ENCODE measurements at regions not wholly inside any gene's neighbourhood (a gene's known extent, or its start where the extent isn't known, plus 50 kb on each side); places are given as distances from the start of the nearest gene placed in this dataset.

DNA sequence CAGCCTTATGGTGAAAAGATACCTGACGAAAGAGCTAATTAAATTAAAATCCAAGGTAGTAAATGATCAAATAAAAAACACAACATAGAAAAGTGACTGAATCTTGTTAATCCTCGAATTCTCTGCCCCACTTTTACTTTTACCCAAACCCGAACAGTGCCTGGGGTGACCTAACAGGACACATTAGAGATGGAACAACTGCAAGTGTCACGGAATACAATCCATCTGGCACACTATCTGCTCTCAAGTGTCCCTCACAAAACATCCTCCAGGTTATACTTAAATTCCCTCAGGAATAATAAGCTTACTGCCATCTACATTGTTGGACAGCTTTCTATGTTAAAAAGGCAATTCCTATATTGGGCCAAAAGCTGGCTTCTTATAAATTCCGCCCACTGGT is 236.3 kb upstream of the SLC14A2 start:
- no peaks in the 10 kb centered on the region for H3K36me3 ChIP-seq (ENCODE audit: insufficient read depth)
- no peak overlapping the region for H3K4me3 ChIP-seq (IDR thresholded peaks at IDR 0.05; ENCODE audit: insufficient read depth, low read depth, low read length)
- H3K27ac ChIP-seq = no peak overlapping the region
- no peak overlapping the region for H3K4me2 ChIP-seq
- no peaks in the 10 kb centered on the region for H3K27me3 ChIP-seq (ENCODE audit: insufficient read depth, low read depth)
- no peaks in the 10 kb centered on the region for H4K20me1 ChIP-seq (ENCODE audit: insufficient read depth)
- TF ChIP-seq, protein P1, sequence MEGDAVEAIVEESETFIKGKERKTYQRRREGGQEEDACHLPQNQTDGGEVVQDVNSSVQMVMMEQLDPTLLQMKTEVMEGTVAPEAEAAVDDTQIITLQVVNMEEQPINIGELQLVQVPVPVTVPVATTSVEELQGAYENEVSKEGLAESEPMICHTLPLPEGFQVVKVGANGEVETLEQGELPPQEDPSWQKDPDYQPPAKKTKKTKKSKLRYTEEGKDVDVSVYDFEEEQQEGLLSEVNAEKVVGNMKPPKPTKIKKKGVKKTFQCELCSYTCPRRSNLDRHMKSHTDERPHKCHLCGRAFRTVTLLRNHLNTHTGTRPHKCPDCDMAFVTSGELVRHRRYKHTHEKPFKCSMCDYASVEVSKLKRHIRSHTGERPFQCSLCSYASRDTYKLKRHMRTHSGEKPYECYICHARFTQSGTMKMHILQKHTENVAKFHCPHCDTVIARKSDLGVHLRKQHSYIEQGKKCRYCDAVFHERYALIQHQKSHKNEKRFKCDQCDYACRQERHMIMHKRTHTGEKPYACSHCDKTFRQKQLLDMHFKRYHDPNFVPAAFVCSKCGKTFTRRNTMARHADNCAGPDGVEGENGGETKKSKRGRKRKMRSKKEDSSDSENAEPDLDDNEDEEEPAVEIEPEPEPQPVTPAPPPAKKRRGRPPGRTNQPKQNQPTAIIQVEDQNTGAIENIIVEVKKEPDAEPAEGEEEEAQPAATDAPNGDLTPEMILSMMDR (conservative IDR thresholded peaks at IDR 0.05; ENCODE audit: low read depth, low read length) = no peak
- H2AFZ ChIP-seq (ENCODE audit: low read depth) = no peak overlapping the region
- no peaks in the 10 kb centered on the region for H3K79me2 ChIP-seq (ENCODE audit: insufficient read depth, low read depth)
- no peaks in the 10 kb centered on the region for H3K4me1 ChIP-seq (ENCODE audit: low read depth, poor library complexity, severe bottlenecking)
- no peak overlapping the region for H3K9ac ChIP-seq

DNA sequence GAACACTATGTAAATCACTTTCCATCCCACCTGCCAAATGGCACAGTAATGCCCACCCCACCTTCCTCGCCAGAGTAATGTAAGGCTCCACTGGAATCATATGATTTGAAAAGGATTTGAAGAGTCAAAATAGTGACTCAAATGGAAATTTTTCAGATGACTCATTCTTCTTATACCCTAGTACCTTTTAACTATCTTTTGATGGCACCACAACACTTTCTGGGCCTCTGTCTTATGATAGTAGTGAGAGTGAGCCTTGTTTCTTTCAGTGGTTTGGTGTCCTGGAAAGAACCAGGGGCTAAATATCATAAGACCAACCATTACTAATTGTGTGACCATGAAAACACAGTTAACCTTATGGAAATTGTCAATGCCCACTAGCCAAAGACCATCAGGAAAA is 235.4 kb upstream of the SLC14A2 start:
- no peak overlapping the region for H3K4me3 ChIP-seq (IDR thresholded peaks at IDR 0.05; ENCODE audit: insufficient read depth, low read depth, low read length)
- H3K4me1 ChIP-seq (ENCODE audit: low read depth, poor library complexity, severe bottlenecking) = no peaks in the 10 kb centered on the region
- no peak overlapping the region for H3K9ac ChIP-seq
- H3K4me2 ChIP-seq = no peak overlapping the region
- no peak overlapping the region for H2AFZ ChIP-seq (ENCODE audit: low read depth)
- H3K79me2 ChIP-seq (ENCODE audit: insufficient read depth, low read depth) = no peaks in the 10 kb centered on the region
- TF ChIP-seq, protein P1 (conservative IDR thresholded peaks at IDR 0.05; ENCODE audit: low read depth, low read length) = no peak
- H3K27ac ChIP-seq = no peak overlapping the region
- no peaks in the 10 kb centered on the region for H3K27me3 ChIP-seq (ENCODE audit: insufficient read depth, low read depth)
- H3K36me3 ChIP-seq (ENCODE audit: insufficient read depth) = no peaks in the 10 kb centered on the region
- H4K20me1 ChIP-seq (ENCODE audit: insufficient read depth) = no peaks in the 10 kb centered on the region

DNA sequence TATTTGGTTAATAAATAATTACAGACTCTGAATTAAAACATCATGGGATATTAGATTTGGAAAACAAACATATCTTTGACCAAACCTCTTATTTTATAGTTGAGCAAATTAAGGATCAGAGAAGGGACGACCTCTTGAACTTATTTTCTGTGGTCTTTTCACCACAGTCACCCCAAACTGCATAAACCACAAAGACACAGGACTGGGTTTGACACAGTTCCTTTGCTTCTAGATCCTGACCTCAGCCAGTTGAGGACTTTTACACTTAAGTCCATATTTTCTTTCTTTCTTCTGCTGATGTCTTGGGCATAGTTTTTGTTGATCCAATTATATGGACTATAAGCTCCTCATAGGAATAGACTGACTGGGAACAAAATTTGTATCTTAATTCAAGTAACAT is 234.0 kb upstream of the SLC14A2 start:
- Histone ChIP-seq H3K79me2 (ENCODE audit: insufficient read depth, low read depth) (no peaks in the 10 kb centered on the region), H4K20me1 (ENCODE audit: insufficient read depth) (no peaks in the 10 kb centered on the region), H3K36me3 (ENCODE audit: insufficient read depth) (no peaks in the 10 kb centered on the region), H3K27me3 (ENCODE audit: insufficient read depth, low read depth) (no peaks in the 10 kb centered on the region), H3K9ac (no peak overlapping the region), H3K27ac (no peak overlapping the region), H2AFZ (ENCODE audit: low read depth) (no peak overlapping the region), H3K4me2 (no peak overlapping the region), H3K4me3 (IDR thresholded peaks at IDR 0.05; ENCODE audit: insufficient read depth, low read depth, low read length) (no peak overlapping the region), H3K4me1 (ENCODE audit: low read depth, poor library complexity, severe bottlenecking) (no peaks in the 10 kb centered on the region)
- TF ChIP-seq, protein P1 (conservative IDR thresholded peaks at IDR 0.05; ENCODE audit: low read depth, low read length) = no peak

DNA sequence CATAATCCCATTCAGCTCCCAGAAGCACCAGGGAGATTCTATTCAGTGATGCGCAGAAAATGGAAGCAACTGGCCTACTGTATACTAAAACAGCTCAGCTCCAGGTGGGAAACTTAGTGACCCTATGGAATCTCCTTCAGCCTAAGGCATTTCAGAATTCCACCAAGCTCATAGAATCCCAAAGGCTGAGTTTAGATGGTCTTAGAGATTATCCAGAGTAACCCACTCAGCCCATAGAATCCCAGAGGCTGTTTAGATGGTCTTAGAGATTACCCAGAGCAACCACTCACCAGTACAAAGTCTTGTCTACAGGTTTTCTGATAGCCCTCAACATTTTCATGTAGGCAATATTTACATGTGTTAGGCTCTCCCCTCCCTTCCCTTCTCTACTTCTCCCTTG is 232.0 kb upstream of the SLC14A2 start:
- H3K27me3 ChIP-seq (ENCODE audit: insufficient read depth, low read depth) = no peaks in the 10 kb centered on the region
- no peak overlapping the region for H3K4me3 ChIP-seq (IDR thresholded peaks at IDR 0.05; ENCODE audit: insufficient read depth, low read depth, low read length)
- no peak overlapping the region for H3K9ac ChIP-seq
- no peak overlapping the region for H3K27ac ChIP-seq
- no peaks in the 10 kb centered on the region for H3K79me2 ChIP-seq (ENCODE audit: insufficient read depth, low read depth)
- no peaks in the 10 kb centered on the region for H4K20me1 ChIP-seq (ENCODE audit: insufficient read depth)
- no peaks in the 10 kb centered on the region for H3K4me1 ChIP-seq (ENCODE audit: low read depth, poor library complexity, severe bottlenecking)
- no peak overlapping the region for H3K4me2 ChIP-seq
- TF ChIP-seq, protein P1 (conservative IDR thresholded peaks at IDR 0.05; ENCODE audit: low read depth, low read length) = no peak
- no peaks in the 10 kb centered on the region for H3K36me3 ChIP-seq (ENCODE audit: insufficient read depth)
- H2AFZ ChIP-seq (ENCODE audit: low read depth) = no peak overlapping the region

Measured in KMS-11 (cell line).